ENCODE measurements at regions not wholly inside any gene's neighbourhood (a gene's known extent, or its start where the extent isn't known, plus 50 kb on each side); places are given as distances from the start of the nearest gene placed in this dataset.

- no peak for DNase-seq
These were observed 717.3 kb downstream of the OTOL1 start for GRCh38 chr3:162213956-162214355.

GRCh38 chr3:162217647-162218046 is 721.0 kb downstream of the OTOL1 start:
- no peak for DNase-seq

GRCh38 chr3:162218479-162218878 is 721.9 kb downstream of the OTOL1 start:
- DNase-seq = no peak

GRCh38 chr3:162224746-162225145 is 728.1 kb downstream of the OTOL1 start:
- no peak for DNase-seq

DNA sequence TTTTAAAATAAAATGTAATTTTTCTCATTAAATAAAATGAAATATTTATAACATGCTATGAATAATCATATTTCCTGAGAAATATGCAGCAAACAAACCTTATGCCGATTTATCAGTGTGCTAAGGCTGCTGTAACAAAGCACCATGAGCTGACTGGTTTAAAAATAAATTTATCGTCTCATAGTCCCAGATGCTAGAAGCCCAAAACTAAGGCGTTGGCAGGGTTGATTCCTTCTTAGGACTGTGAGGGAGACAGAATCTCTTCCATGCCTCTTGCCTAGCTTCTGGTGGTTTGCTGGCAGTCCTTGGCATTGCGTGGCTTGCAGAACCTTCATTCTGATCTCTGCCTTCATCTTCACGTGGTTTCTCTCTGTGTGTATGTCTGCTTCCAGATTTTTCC is 740.3 kb downstream of the OTOL1 start:
- no peak for DNase-seq

DNA sequence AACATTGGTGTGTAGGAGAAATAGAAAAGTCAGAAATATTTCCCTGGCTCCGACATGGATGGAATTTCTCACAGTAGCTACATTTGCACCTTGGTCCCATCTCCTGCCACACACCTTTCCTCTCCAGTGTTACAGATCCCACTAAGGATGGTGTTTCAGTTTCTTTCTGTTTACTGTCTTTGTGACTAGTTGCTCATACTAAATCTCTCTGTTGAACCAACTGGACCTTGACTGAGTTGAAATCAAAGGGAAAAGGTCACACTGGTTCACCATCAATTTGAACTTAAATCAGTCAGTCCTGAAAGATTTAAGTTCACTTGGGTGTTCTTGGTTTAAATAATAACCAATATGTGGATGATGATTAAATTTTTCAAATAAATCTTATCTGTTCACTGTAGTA is 754.2 kb downstream of the OTOL1 start:
- no peak for DNase-seq

GRCh38 chr3:162262129-162262528 is 765.5 kb downstream of the OTOL1 start:
- DNase-seq = no peak

DNA sequence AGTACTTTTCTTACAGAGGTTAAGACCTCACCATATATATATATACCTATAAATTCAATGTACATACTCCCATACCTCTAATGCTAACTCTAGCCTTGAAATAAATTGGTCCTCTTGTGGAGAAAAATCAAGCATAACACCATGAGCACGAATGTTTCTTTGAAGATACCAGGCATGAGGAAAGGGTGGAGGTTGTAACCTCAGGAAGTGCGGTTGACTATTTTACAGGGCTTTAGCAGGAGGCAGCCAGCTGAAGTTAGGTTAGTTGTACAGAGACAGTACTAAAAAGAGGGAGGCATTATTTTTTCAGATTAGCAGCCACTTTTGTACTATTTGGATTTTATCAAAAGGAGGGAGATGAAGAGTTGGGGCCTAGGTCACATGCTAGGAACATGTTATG is 767.0 kb downstream of the OTOL1 start:
- no peak for DNase-seq

DNA sequence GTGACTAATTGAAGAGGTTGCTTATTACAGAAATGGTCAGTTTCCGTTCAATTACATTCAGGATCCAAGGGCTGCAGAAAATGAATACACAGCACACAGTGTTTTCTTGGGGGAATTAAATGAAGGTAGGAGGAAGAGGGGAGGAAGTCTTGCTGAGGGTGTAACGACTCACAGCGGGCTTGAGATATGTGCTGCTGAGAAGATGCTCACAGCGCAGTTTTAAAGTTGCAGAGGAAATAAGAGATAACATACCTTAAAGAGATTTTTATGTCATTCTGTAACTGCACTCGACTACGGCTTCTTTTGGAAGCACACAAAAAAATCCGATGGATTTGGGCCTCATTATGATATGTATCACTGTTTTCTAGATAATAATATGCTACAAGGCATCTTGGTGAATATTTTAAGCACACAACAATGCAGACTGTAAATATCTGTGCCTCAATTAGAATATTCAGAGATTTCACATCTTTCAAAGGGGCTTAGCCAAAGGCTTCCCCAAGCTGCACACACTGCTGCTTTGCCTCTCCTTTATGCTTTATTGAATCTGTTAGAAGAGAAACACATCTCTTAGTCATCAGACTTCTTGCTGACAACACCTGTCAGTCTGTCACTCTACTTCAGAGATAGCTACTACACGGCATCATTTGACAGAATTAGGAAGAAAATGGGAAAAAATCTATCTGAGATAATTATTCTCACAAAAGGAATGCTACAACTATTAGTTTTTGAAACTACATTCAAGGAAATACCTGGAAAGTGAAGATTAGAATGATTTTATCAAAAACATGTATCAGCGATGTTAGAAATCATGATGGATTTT is 773.2 kb downstream of the OTOL1 start:
- DNase-seq = peak; percentile 8

GRCh38 chr3:162274070-162274469 is 777.5 kb downstream of the OTOL1 start:
- no peak for DNase-seq

DNA sequence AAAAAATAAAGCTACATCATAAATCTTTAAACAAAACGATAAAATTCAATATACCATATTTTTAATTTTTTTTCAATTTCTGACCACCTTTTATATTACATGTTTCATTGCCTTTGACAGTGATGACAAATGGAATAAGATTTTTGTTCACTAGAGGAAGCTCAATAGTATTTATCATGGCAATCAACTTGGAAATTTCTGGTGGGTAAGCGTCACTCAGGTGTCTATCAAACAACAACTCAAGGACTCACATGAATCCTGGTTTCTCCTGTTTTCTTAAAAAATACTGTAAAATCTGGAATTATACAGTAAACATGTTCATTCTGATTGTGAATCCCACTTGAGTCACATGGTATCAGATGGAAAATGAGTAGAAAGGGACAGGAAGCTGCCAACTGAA is 782.2 kb downstream of the OTOL1 start:
- DNase-seq = no peak

DNA sequence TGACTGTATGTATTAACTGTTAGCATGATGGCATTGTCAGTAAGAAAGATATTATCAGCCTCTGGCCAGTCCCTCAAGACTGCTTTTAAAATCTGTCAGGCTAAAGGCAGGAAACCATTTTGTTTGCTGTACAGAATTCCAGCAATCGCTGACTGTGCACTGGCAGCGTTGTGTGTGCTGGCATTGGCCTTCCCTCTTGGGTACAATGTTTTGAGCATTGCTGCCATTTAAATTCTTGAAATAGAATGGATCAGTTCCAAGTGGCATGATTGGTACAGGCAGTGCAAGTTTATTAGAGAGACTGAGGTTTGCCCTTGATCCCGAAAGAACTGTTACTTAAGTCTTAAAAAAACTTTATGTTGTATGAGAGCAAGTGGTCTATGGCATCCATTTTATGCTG is 788.7 kb downstream of the OTOL1 start:
- DNase-seq = no peak

DNA sequence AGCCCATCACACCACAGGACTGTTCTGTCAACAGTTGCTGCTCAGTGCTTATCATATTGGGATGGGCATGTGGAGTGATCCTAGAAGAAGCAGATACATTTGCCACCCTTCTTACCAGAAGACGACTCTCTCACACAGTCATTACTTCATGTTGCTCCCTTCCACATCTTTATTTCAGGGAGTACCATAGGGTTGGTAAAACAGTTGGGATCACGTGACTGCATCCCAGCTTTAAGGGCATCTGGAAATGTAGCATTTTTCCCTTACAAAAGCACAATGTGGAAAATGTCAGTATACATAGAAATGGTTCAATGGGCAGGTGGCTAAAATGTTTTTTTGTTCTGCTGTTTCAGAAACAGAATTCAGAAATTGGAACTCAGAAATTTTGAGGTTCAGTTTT is 791.0 kb downstream of the OTOL1 start:
- DNase-seq = no peak

DNA sequence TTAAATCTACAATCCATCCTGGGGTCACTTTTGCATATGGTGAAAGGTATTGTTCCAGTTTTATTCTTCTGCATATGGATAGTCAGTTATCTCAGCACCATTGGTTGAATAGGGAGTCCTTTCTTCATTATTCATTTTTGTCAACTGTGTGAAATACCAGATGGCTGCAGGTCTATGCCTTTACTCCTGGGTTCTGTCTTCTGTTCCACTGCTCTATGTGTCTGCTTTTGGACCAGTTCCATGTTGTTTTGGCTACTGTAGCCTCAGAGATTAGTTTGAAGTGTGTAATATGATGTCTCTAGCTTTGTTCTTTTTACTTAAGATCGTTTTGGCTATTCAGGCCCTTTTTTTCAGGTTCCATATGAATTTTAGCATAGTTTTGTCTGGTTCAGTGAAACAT is 795.8 kb downstream of the OTOL1 start:
- DNase-seq = no peak

DNA sequence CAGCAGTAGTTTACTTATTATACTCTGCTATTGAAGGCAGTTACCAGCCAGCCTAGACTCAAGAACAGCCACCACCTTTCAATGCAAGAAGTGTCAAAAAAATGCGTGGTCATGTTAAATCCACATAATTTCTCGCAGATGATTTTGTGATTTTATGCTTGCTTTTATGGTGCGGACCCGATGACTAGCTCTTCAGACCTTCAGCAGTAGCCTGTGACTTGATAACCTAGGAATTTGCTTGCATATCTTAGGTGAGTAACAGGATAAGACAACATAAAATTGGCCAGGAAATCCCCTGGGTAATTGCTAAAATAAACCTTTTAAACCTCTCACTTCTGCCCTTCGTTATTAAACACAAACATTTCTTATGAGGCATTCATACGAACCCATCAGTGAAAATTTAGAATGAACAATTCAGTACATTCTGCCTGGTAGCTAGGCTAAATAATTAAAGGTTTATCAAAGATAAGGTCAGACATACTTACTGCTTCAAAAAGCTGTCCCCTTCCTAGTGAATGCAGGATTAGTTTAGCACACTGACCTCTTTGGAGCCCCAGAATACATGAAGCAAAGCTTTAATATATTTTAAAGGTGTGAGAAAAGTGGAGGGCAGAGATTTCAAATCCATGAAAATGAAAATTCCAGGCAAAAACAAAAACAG is 798.8 kb downstream of the OTOL1 start:
- DNase-seq = no peak

DNA sequence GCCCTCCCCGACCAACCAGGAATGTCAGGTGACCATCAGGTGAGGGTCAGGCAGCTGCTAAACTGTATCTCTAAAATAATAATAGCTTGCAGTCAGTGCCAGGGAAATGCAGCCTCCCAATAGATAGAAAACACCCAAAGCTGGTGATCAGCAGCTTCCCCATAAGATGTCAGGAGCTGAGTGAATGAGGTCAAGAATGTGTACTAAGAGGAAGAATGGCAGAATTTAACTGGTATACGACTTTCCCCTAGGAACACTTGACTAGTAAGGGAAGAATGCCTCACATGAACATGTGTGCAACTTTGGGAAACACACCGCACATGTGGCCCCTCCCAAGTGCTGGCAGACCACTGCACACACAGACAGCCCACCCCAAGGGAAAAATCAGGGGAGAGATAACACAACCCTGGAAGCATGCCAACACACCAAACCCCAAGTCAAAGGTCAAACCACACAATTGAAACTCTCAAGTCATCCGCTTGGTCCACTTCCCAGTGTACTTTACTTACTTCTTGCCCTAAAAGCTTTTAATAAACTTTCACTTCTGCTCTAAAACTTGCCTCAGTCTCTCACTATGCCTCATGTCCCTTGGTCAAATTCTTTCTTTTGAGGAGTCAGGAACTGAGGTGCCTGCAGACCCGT is 806.5 kb downstream of the OTOL1 start:
- DNase-seq = no peak

GRCh38 chr3:162317046-162317445 is 820.4 kb downstream of the OTOL1 start:
- DNase-seq = no peak

DNA sequence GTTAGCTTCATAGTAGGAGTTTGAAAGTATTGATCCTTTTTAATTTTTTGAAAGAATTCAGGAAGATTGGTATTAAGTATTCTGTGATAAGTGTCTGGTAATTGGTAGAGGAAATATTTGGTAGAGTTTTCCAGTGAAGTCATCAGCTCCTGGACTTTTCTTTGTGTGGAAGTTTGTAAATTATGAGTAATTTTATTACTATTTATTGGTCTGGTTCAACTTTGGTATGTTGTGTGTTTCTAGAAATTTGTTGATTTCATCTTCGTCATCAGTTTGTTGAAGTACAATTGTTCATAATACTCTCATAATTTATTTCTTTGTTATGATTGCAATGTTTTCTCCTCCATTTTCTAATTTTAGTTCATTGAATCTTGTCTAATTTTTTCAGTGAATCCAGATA is 832.0 kb downstream of the OTOL1 start:
- no peak for DNase-seq

- DNase-seq = no peak
These were observed 832.9 kb downstream of the OTOL1 start for GRCh38 chr3:162329514-162329913.

DNA sequence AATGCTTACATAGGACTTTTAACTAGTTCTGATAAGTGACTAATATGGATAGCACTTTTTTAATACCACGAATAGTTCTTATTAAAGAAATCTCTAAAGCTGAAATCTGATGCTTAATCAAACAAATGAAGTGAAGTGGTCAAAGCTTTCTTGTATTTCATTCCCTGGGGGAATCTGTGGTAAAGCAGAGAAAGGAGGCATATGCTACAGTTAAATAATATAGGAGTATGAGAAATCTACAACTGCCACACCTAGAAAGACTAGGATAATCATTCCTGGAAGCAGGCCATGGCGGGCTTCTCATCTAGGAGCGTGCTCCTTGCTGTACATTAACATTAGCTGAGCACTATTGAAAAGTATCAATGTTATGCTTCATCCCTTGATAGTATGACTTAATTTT is 835.7 kb downstream of the OTOL1 start:
- DNase-seq = no peak

DNA sequence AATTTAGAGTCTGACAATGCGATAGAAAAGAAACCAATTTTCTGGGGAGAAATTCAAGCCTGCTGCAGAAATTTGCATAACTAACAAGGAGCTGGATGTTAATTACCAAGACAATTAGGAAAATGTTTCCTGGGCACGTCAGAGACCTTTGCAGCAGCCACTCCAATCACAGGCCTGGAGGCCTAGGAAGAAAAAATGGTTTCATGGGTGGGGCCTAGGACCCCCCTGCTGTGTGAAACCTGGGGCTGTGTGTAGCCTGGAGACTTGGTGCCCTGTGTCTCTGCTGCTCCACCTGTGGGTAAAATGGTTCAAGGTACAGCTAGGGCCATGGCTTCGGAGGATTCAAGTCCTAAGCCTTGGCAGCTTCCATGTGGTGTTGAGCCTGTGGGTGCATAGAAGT is 837.9 kb downstream of the OTOL1 start:
- DNase-seq = no peak

GRCh38 chr3:162337630-162338029 is 841.0 kb downstream of the OTOL1 start:
- no peak for DNase-seq

- DNase-seq = no peak
These were observed 841.9 kb downstream of the OTOL1 start for GRCh38 chr3:162338514-162338913.

DNA sequence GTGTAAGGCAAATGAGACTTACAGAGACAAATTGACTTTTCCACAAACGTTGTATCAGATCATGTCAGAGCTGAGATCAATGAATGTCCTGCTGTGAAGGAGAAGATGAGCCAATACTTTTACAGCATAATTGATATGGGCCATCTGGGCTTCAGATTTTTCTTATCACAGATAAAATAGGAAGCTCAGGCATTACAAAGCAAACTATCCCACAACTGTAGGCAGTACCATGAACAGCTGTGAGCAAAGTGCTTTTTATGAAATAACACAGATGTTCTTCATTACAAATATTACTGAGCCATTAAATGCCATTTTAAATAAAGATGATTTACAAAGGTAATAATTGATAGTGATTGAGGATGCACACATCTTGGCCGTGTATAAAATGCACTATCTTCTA is 852.3 kb downstream of the OTOL1 start:
- no peak for DNase-seq

All from retina (tissue), 1 donor.